ENCODE measurements at regions not wholly inside any gene's neighbourhood (a gene's known extent, or its start where the extent isn't known, plus 50 kb on each side); places are given as distances from the start of the nearest gene placed in this dataset.

DNA sequence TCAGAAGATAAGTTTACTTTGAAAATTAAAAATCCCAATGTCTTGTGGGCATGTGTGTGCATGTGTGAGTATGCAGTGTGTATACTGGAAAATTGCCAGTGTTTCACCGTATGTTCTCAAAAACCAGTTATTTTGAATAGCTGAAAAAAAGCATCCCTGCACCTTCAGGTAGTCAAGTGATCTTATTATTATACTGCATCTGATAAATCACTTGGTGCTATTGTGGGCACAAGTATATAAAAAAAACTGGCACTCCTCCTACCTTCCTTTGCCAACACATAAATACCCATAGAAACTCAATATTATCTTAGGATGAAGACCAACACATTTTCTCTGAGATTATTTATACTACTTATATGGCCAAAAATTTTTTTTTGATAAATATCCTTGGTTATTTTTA, 91.5 kb upstream of the MAP9 start:
- no peaks in the 10 kb centered on the region for H3K27me3 Mint-ChIP-seq (ENCODE audit: low read depth)
- H3K9me3 Mint-ChIP-seq, result peaks cover 4% of the 10 kb centered on the region
- no peak overlapping the region for H3K27ac Mint-ChIP-seq
- peaks cover 3% of the 10 kb centered on the region for H3K4me1 Mint-ChIP-seq
- DNase-seq (ENCODE audit: low spot score in 2 of 2, unreplicated experiment in 2 of 2), result no peak
- no peak overlapping the region for H3K4me3 Mint-ChIP-seq
- TF ChIP-seq, protein P1, sequence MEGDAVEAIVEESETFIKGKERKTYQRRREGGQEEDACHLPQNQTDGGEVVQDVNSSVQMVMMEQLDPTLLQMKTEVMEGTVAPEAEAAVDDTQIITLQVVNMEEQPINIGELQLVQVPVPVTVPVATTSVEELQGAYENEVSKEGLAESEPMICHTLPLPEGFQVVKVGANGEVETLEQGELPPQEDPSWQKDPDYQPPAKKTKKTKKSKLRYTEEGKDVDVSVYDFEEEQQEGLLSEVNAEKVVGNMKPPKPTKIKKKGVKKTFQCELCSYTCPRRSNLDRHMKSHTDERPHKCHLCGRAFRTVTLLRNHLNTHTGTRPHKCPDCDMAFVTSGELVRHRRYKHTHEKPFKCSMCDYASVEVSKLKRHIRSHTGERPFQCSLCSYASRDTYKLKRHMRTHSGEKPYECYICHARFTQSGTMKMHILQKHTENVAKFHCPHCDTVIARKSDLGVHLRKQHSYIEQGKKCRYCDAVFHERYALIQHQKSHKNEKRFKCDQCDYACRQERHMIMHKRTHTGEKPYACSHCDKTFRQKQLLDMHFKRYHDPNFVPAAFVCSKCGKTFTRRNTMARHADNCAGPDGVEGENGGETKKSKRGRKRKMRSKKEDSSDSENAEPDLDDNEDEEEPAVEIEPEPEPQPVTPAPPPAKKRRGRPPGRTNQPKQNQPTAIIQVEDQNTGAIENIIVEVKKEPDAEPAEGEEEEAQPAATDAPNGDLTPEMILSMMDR (IDR thresholded peaks at IDR 0.05; ENCODE audit: unreplicated experiment), result no peak
- H3K36me3 Mint-ChIP-seq, result no peaks in the 10 kb centered on the region

DNA sequence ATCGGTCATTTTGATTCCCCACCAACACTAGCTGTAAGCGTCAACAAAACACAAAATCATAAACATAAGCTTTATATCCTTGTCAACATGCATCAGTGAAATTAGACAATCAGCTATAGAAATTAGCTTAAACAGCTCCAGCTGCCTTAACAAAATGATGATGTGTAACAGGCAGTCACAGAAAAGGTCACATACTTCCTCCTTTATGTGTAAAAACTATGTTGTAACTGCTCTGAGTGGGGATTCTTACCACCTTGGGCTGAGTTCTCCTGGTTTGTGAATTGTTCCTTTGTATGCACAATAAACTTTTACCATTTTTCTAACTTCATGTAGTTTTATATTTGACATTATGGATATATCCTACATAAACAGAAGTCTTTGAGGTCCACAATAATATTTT, 73.9 kb upstream of the MAP9 start:
- H3K27me3 Mint-ChIP-seq (ENCODE audit: low read depth), result no peaks in the 10 kb centered on the region
- TF ChIP-seq, protein P1 (IDR thresholded peaks at IDR 0.05; ENCODE audit: unreplicated experiment), result no peak
- DNase-seq (ENCODE audit: low spot score in 2 of 2, unreplicated experiment in 2 of 2), result no peak
- H3K27ac Mint-ChIP-seq, result no peak overlapping the region
- H3K4me1 Mint-ChIP-seq, result peaks cover 5% of the 10 kb centered on the region
- no peaks in the 10 kb centered on the region for H3K36me3 Mint-ChIP-seq
- H3K9me3 Mint-ChIP-seq, result peaks cover 5% of the 10 kb centered on the region
- no peak overlapping the region for H3K4me3 Mint-ChIP-seq

DNA sequence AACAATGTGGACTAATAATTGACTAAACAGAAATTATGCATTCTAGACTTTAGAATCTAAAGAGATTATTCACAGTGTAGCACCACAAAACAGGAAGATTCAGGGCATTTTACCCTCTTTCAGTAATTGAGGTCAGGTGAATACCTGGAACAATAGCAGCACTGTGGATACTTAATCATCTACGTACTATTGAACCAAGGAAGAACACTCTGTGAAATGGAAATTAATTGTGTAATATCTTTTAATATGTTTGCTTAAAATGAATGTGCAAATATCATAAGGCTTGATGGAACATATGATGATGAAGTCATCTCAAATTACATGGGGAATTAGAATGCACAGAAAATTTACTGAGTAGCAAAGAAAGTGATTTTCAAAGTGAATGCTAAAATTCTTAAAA, 68.5 kb upstream of the MAP9 start:
- peaks cover 21% of the 10 kb centered on the region for H3K4me1 Mint-ChIP-seq
- no peaks in the 10 kb centered on the region for H3K27me3 Mint-ChIP-seq (ENCODE audit: low read depth)
- no peak overlapping the region for H3K27ac Mint-ChIP-seq
- peaks cover 5% of the 10 kb centered on the region for H3K9me3 Mint-ChIP-seq
- no peak overlapping the region for H3K4me3 Mint-ChIP-seq
- TF ChIP-seq, protein P1 (IDR thresholded peaks at IDR 0.05; ENCODE audit: unreplicated experiment), result no peak
- DNase-seq (ENCODE audit: low spot score in 2 of 2, unreplicated experiment in 2 of 2), result no peak
- no peaks in the 10 kb centered on the region for H3K36me3 Mint-ChIP-seq

DNA sequence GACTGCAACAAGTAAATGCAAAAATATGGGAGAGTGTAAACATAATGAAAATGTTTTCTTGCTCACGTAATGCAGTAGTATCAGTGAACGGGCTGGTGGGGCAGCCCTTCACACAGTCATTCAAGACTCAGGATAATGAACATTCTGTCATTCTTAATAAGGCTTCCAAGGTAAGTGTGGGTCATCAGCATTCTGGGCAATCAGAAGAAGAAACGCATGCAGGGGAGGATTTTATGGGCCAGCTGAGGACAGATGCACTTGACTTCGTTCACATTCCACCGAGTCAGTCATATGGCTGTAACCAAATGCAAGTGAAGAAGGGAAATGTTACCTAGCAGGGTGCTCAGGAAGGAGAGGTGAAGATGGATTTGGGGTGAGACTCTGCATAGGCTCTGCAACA, 68.0 kb upstream of the MAP9 start:
- Mint-ChIP-seq H3K27me3 (ENCODE audit: low read depth) (no peaks in the 10 kb centered on the region), H3K9me3 (peaks cover 5% of the 10 kb centered on the region), H3K4me3 (no peak overlapping the region), H3K27ac (no peak overlapping the region), H3K4me1 (peaks cover 21% of the 10 kb centered on the region), H3K36me3 (no peaks in the 10 kb centered on the region)
- TF ChIP-seq, protein P1 (IDR thresholded peaks at IDR 0.05; ENCODE audit: unreplicated experiment), result no peak
- DNase-seq (ENCODE audit: low spot score in 2 of 2, unreplicated experiment in 2 of 2), result no peak

DNA sequence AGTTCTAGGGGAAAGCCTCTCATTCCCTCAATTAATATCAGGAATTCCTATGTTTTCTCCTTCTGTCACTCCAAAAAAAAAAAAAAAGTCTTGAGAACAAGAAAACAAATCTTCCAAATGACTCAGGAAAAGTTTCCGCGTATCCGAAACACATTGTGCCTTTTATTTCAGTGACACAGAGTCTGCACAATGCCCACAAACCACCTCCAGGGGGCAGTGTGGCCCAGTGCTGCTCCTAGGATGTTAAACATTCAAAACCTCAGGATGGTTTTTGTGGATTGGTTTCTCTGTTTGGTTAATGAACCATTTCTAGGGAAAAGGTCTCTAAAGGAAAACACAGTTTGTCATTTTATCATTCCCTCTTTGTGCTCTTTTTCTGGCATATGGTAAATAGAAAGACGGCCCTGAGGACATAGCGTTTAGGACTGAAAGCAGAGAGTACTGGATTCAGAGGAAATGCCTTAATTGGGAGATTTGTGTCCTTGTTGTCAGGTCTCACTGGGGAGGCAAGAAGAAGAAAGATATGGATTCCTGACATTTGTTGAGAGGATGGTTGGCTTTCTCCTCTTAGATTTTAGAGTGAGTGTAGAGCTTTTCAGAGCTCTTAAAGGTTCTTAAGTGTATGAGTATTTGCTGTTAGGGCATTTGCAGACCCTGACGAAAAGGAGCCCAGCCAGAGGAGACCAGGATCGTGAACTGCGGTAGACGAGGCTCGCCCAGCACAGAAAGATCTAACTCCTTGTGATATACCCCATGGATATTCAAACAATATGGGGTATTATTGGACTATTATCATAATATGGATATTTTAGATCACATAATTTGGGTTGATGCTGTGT, 65.7 kb upstream of the MAP9 start:
- Mint-ChIP-seq H3K36me3 (no peaks in the 10 kb centered on the region), H3K9me3 (no peaks in the 10 kb centered on the region), H3K27me3 (ENCODE audit: low read depth) (no peaks in the 10 kb centered on the region), H3K4me1 (peaks cover 21% of the 10 kb centered on the region), H3K4me3 (no peak overlapping the region), H3K27ac (peak overlapping the region; percentile 10)
- DNase-seq (ENCODE audit: low spot score in 2 of 2, unreplicated experiment in 2 of 2), result peak; percentile 57 to 84
- TF ChIP-seq, protein P1 (IDR thresholded peaks at IDR 0.05; ENCODE audit: unreplicated experiment), result peak; percentile 78

All from mesothelial cell of epicardium (in vitro differentiated cells).